ENCODE measurements at regions not wholly inside any gene's neighbourhood (a gene's known extent, or its start where the extent isn't known, plus 50 kb on each side); places are given as distances from the start of the nearest gene placed in this dataset.
A peak's percentile ranks its signal among the peaks of the same experiment; 100 is the strongest.

DNA sequence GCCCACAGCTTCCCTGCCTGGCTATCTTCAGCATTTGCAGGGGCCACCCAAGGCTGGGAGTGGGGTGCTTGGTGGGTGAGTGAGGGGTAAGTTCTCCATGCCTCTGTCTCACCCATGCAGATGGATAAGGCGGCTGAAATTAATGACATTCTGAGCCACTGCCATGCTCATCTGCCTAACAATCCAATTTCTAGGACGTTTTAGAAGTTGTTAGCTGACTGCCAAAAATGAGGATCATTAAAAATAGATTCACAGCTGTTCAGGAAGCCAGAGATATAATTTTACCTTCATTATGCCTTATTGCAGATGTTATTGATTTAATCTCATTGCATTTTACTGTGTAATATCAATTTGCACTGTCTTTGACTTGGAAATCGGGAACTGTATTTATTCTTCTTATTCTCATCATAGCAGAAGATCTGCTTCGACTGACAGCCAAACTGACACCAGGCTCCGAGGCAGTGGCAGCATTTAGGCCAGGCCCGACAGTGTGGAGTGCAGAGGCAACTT lies 334.4 kb upstream of the NPVF start:
- no peaks in the 10 kb centered on the region for H3K36me3 ChIP-seq
- no peak overlapping the region for H3K4me3 ChIP-seq
- H3K4me1 ChIP-seq = peaks cover 0 to 63% (median 41%) of the 10 kb centered on the region in 4 donors
- 75% methylated on average over 6 of the region's 6 CpGs for WGBS, 2 donors
- intact Hi-C loops (cut with DNase I) = no loop called here
- H3K27ac ChIP-seq = peak overlapping the region in 2 of 4 donors; percentile 11 to 50
- TF ChIP-seq POLR2AphosphoS5 (IDR thresholded peaks at IDR 0.05) = no peak
- no peak for TF ChIP-seq EP300 (IDR thresholded peaks at IDR 0.05)
- TF ChIP-seq POLR2A (IDR thresholded peaks at IDR 0.05) = no peak
- TF ChIP-seq, protein P1, sequence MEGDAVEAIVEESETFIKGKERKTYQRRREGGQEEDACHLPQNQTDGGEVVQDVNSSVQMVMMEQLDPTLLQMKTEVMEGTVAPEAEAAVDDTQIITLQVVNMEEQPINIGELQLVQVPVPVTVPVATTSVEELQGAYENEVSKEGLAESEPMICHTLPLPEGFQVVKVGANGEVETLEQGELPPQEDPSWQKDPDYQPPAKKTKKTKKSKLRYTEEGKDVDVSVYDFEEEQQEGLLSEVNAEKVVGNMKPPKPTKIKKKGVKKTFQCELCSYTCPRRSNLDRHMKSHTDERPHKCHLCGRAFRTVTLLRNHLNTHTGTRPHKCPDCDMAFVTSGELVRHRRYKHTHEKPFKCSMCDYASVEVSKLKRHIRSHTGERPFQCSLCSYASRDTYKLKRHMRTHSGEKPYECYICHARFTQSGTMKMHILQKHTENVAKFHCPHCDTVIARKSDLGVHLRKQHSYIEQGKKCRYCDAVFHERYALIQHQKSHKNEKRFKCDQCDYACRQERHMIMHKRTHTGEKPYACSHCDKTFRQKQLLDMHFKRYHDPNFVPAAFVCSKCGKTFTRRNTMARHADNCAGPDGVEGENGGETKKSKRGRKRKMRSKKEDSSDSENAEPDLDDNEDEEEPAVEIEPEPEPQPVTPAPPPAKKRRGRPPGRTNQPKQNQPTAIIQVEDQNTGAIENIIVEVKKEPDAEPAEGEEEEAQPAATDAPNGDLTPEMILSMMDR (IDR thresholded peaks at IDR 0.05) = no peak
- H3K27me3 ChIP-seq = no peaks in the 10 kb centered on the region
- H3K9me3 ChIP-seq = peaks cover 0 to 4% (median 0%) of the 10 kb centered on the region in 4 donors
- no peak for DNase-seq

DNA sequence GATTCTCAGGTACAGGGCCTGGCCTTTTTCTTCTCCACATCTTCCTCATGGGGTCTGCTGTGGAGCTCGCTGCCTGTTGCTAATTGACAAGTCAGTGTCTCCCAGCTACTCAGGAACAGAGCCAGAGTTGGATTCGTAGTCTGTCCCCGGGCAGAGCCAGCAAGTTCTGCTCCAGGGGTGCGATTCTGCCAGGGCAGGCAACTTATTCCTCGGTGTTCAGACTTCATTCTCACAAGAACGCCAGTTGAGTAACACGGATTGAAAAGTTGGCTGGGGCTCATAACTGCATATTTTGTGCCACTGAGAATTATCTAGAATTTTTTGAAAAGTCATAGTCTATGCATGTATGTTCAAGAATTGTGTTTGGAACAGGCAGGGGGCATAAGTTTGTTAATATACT lies 336.7 kb upstream of the NPVF start:
- Histone ChIP-seq H3K4me3 (no peak overlapping the region), H3K27ac (peak overlapping the region in 3 of 4 donors; percentile 56 to 76 (median 70)), H3K27me3 (no peaks in the 10 kb centered on the region), H3K4me1 (peaks cover 0 to 56% (median 41%) of the 10 kb centered on the region in 4 donors), H3K36me3 (no peaks in the 10 kb centered on the region), H3K9me3 (no peaks in the 10 kb centered on the region)
- TF ChIP-seq POLR2A (IDR thresholded peaks at IDR 0.05) (no peak), EP300 (IDR thresholded peaks at IDR 0.05) (no peak)
- WGBS, 2 donors = 82 to 91% methylated on average over 7 of the region's 7 CpGs
- intact Hi-C loops (cut with DNase I) = loop anchor here (1.0 kb wide), 1 partner anchor 174 kb away; no protein-coding TSS in a partner anchor
- DNase-seq = no peak

DNA sequence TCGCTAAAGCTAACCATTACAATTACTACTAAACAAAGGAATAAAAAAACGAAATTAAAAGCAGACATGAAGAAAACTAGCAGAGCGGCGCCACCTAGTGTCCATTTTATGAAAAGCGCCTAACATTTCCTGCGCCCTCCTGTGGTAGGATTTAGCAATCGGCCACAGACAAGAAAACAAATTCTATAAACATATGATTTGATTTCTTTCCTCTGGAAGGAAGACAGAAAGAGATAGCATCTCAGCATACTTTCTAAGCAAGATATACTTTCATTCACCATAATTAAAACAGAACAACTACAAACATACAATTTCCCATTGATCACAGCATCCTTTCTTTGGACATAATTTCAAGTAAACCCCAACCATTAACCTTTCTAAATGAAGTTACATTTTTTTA lies 337.7 kb upstream of the NPVF start:
- H3K4me1 ChIP-seq = peaks cover 0 to 48% (median 40%) of the 10 kb centered on the region in 4 donors
- DNase-seq = peak; percentile 81
- TF ChIP-seq POLR2AphosphoS5 (IDR thresholded peaks at IDR 0.05) (peak in 2 of 4 donors; percentile 37 to 38), POLR2A (IDR thresholded peaks at IDR 0.05) (no peak)
- TF ChIP-seq, protein P1 (IDR thresholded peaks at IDR 0.05) = peak; percentile 99 to 100 (median 100)
- no peaks in the 10 kb centered on the region for H3K27me3 ChIP-seq
- intact Hi-C loops (cut with DNase I) = loop anchor here (1.0 to 2.0 kb wide), 2 partner anchors 175 to 287 kb away; no protein-coding TSS in a partner anchor
- no peak overlapping the region for H3K4me3 ChIP-seq
- 1% methylated on average over 7 of the region's 7 CpGs for WGBS, 2 donors
- H3K36me3 ChIP-seq = no peaks in the 10 kb centered on the region
- H3K27ac ChIP-seq = peak overlapping the region in 2 of 4 donors; percentile 70 to 76
- H3K9me3 ChIP-seq = no peaks in the 10 kb centered on the region

DNA sequence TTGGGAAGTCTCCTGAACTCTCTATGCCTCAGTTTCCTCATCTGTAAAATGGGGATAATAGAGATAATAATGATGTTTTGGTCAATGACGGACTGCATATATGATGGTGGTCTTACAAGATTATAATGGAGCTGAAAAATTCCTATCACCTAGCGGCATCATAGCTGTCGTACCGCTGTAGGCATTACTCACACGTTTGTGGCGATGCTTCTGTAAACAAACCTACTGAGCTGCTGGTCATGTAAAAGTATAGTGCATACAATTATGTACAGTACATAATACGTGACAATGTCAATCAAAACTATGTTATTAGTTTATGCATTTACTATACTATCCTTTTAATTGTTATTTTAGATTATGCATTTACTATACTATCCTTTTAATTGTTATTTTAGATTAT lies 339.1 kb upstream of the NPVF start:
- Histone ChIP-seq H3K4me3 (no peak overlapping the region), H3K9me3 (no peaks in the 10 kb centered on the region), H3K4me1 (peaks cover 0 to 33% (median 25%) of the 10 kb centered on the region in 4 donors), H3K36me3 (no peaks in the 10 kb centered on the region), H3K27ac (no peak overlapping the region), H3K27me3 (no peaks in the 10 kb centered on the region)
- TF ChIP-seq, protein P1 (IDR thresholded peaks at IDR 0.05) = no peak
- TF ChIP-seq EP300 (IDR thresholded peaks at IDR 0.05) (no peak), POLR2A (IDR thresholded peaks at IDR 0.05) (no peak), POLR2AphosphoS5 (IDR thresholded peaks at IDR 0.05) (no peak)
- no peak for DNase-seq
- intact Hi-C loops (cut with DNase I) = loop anchor here (2.0 kb wide), 1 partner anchor 285 kb away; no protein-coding TSS in a partner anchor
- WGBS, 2 donors = 72 to 87% methylated on average over 7 of the region's 7 CpGs

DNA sequence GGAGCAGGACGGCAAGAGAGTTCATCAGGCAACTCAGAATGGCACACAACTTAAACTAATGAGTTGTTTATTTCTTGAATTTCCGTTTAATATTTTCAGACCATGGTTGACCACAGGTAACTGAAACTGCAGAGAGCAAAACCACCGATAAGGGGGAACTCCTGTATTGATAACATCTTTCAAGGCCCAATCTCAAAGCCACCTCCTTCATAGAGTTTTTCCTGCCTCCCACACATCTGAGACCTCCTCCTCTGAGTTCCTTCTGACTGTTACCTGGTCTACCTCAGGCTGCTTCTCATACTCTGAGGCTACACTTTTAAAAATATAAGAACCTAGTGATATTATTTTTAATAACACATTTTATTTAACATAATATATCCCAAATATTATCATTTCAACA lies 341.5 kb upstream of the NPVF start:
- TF ChIP-seq EP300 (IDR thresholded peaks at IDR 0.05) (no peak), POLR2AphosphoS5 (IDR thresholded peaks at IDR 0.05) (no peak), POLR2A (IDR thresholded peaks at IDR 0.05) (no peak)
- TF ChIP-seq, protein P1 (IDR thresholded peaks at IDR 0.05) = no peak
- no peaks in the 10 kb centered on the region for H3K9me3 ChIP-seq
- no peaks in the 10 kb centered on the region for H3K36me3 ChIP-seq
- no peak overlapping the region for H3K27ac ChIP-seq
- intact Hi-C loops (cut with DNase I) = no loop called here
- no peak for DNase-seq
- H3K4me3 ChIP-seq = no peak overlapping the region
- H3K4me1 ChIP-seq = peaks cover 0 to 11% (median 10%) of the 10 kb centered on the region in 4 donors
- WGBS, 2 donors = 68 to 89% methylated on average over 3 of the region's 3 CpGs
- H3K27me3 ChIP-seq = no peaks in the 10 kb centered on the region

All from sigmoid colon (tissue), 6 donors.